Retina (tissue), 1 donor: ENCODE measurements at regions not wholly inside any gene's neighbourhood (a gene's known extent, or its start where the extent isn't known, plus 50 kb on each side); places are given as distances from the start of the nearest gene placed in this dataset.
A peak's percentile ranks its signal among the peaks of the same experiment; 100 is the strongest.

Experiments used
- DNase-seq: peaks from one replicate; pipeline ENCODE4 v3.0.0-alpha.2; 2016

DNA sequence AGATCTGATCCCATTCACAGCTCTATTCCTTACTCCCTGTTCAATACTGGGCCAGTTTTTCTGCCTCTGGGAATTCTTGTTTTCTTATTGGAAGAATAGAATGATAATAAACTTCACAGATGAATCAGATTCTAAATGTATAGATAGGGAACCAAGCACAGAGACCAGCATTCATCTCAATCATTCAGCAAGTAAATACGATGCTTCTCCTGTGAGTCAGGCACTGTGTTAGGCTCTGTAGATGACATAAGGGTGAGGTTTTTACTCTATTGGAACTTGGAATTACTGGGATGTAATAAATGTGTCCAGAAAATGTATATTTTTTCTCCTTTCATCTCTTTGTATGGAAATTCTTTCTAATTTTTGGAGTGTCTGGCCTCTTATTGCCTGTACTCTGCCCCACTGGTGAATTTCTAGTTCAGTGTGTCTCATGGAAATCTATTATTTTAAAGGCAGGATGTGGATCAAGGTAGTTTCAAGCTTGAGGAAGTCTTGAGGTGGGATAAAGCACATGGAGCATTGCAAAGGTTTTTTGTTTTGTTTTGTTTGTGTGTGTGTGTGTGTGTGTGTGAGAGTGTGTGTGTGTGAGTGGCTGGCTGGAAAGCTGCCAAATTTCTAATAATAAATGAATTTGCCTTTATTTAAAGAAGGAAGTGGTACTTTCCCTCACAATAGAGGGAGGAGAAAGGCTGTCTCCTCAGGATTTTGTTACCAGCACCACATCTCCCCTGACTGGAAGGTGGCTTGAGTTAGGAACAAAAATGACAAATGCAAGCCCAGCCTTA, 117.9 kb upstream of the HS3ST1 start:
- no peak for DNase-seq

DNA sequence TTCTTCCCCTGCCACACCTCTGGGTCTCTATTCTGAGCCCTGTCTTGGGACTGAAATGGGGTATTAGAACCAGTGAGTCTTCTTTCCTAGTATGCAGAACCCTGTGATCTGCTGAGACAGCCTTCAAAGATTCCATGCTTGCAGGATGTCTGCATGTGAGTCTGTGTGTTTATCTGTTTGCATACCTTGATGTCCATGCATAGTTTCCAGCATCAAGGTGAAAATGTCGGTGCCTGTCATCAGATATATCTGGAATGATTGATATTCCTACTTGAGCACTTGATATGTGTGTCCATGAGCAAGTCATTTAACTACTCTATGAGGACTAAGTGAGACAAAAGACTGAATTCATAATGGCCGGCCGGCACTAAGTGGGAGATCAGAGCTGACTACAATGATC, 117.0 kb upstream of the HS3ST1 start:
- DNase-seq = no peak

DNA sequence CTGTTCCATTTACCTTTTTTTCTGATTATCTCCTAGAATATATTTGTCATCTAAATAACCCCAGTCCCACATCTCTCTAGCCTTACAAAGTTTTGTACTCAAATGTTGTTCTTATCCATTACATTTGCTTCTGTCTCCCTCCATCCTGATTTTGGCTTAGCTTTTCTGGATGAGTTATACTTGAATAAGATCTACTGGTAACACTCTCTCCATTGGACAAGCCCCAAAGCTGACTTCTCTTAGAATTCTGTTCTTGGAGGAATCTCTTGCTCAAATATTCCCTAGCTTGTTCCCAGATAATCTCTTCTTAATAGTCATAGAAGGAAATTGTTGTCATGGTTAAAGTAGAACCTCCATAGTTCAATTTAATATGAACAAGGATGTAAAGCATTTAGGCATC, 115.5 kb upstream of the HS3ST1 start:
- no peak for DNase-seq

GRCh38 chr4:11543706-11544105, 115.0 kb upstream of the HS3ST1 start:
- no peak for DNase-seq

DNA sequence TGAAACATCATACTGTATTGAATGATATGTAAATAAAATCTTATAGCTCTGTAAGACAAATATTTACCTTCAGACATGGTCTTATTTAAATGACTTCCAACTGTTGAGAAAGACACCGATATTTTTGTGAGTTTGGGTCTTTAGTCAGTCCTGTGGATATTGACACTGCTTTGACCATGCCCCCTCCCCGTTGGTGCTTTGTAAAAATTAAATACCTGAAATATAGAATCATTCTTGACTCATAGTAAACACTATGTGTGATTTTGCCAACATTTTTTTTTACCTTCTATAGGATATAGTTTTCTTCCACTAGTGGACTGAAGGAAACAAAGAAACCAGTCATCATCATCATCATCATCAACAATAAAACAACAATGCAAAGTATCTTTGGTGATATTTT, 114.3 kb upstream of the HS3ST1 start:
- no peak for DNase-seq

GRCh38 chr4:11537846-11538245, 109.2 kb upstream of the HS3ST1 start:
- no peak for DNase-seq

DNA sequence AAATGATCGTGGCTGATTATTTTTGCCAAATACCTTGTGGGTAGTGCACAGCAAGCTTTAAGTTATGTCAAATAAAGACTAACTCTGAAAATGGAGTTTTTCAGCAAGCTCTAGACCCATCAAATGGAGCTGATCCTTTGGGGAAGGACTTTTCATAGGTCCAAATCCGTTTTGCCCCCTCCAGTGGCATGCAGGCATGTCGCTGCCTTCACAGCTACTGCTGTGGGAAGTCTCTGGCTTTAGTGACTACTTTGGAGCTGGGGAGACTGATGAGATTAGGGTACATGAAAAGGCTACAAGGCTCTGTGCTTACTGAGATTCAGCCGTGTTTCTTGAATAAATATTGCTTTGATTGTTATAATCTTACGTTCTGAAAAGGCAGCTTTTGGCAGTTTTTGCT, 106.6 kb upstream of the HS3ST1 start:
- no peak for DNase-seq

DNA sequence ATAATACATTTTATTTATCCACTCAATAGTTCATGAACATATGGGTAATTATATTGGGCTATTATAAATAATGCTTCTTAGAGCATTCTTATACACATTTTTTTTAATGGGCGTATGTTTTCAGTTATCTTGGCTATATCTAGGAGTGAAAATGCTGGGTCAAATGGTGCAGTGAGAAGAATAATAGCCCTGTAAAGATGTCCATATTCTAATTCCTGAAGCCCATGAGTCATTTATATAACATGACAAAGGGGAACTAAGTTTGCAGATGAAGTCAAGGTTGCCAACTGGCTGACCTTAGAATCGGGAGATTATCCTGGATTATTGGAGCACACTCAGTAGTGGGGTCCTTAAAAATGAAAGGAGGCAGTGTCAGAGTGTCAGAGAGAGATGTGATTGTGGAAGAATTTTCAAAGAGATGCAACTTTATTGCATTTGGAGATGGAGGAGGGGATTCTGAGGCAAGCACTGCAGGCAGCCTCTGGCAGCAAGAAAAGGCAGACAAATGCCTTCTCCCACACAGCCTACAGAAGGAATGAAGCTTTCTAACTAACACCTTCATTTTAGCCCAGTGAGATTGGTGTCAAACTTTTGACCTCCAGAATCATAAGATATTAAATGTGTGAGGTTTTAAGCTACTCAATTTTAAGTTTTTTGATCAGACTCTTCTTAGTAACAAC, 106.1 kb upstream of the HS3ST1 start:
- DNase-seq = no peak

GRCh38 chr4:11532138-11532537, 103.4 kb upstream of the HS3ST1 start:
- DNase-seq = no peak

- DNase-seq = no peak
Observed at GRCh38 chr4:11529625-11530201, 101.0 kb upstream of the HS3ST1 start.

DNA sequence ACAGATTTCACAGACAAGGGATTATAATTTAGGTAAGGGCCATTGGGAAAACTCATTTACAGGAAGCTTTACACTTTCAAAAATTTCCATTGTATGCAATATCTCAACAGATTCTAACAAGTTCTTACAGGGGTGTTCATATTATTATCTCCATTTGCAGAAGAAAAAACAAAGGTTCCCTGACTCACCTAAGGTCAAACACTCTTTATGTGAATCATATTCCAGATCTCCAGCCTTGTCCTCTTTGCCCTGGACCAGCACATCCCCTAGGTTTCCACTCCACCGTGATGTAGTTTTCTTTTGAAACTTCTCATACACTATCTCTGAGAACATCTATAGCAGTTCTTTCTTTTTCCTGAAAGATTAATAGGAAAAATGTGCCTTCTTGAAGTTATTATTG, 96.4 kb upstream of the HS3ST1 start:
- no peak for DNase-seq

- DNase-seq = no peak
Observed at GRCh38 chr4:11518754-11519153, 90.1 kb upstream of the HS3ST1 start.

- DNase-seq = no peak
Observed at GRCh38 chr4:11514779-11515419, 86.2 kb upstream of the HS3ST1 start.

- DNase-seq = no peak
Observed at GRCh38 chr4:11514003-11514402, 85.3 kb upstream of the HS3ST1 start.

- DNase-seq = no peak
Observed at GRCh38 chr4:11512871-11513270, 84.2 kb upstream of the HS3ST1 start.

- no peak for DNase-seq
Observed at GRCh38 chr4:11511321-11511720, 82.6 kb upstream of the HS3ST1 start.

GRCh38 chr4:11507920-11508319, 79.2 kb upstream of the HS3ST1 start:
- DNase-seq = no peak

- DNase-seq = no peak
Observed at GRCh38 chr4:11506194-11506593, 77.5 kb upstream of the HS3ST1 start.

DNA sequence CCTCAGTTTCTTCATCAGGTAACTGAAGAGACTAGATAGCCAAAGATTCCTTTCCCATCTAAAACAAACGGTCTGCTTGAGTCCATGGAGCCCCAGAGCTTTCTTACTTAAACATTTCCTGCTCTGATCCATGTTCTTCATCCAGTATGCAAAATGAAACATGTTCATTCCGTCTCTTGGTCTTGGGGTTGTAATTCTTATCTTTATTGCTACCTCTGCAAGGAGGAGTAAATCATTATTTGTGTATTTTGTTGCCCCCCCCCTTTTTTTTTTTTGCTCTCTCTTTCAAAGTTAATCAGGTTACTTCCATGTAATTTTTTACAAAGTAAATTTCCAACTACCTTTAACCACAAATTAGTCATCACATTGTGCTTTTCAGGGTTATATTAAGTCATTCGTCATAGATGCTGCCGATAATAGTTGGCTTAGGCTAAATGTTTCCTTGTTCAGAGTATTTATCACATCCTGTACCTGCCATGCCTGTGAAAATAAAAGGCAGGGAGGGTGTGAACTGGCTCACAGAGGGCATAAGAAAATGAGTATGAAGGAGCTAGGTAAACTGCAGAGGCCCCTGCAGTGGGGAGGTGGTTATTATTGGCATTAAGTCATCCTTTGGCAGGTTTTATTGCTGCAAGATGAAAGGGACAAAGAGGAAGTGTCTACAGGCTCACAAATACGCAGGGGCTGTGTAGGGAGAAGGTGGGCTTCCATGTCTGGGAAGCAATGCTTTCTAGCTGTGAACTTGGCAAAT, 76.7 kb upstream of the HS3ST1 start:
- no peak for DNase-seq

DNA sequence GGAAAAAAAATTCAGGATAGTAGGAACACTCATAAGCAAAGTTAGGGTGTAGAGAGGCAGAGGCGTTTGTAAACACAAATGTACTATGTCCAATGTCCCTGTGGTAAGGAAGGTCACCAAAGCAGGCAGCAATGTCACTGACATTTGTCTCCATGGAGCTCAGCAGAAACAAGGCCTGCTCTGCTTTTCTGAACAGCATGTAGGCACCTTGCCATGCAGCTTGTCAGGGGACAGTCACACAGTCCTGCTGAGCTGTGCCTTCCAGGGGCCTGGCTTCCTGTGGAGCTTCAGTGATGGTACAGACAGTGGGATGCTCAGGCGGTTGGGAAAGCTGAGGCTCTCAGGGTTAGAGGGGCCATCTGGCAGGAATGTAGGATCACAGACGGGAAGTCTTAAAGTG, 74.5 kb upstream of the HS3ST1 start:
- peak; percentile 5 for DNase-seq

GRCh38 chr4:11497972-11498371, 69.3 kb upstream of the HS3ST1 start:
- DNase-seq = no peak

DNA sequence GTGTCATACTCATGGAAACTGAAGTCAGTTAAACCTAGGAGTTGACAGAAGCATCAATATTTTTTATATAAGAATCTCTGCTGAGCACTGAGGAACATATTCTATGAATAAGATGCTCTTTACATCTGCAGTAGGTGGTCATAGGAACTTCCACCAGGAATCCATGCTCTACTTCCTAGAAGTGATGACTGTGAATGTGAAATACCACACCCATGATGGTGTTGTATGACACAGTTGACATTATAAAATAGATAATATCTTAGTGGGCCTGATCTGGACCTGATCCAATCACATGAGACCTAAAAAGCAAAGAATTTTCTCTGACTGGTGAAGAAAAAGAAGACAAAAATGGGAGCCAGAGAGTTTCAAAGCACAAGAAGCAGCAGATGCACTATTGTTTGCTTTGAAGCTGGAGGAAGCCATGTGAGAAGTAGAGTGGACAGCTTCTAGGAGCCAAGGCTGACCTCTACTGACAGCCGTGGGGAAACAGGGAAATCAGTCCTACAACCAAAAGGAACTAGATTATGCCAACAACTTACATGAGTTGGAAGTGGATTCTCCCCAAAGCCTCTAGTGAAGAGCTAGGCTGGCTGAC, 68.6 kb upstream of the HS3ST1 start:
- no peak for DNase-seq
